Activated T-cell treated with anti-CD3 and anti-CD28 coated beads, Interleukin-2, amount 50 U/mL, for 4 hours (primary cell): ENCODE measurements at regions not wholly inside any gene's neighbourhood (a gene's known extent, or its start where the extent isn't known, plus 50 kb on each side); places are given as distances from the start of the nearest gene placed in this dataset.

Source experiments
- ATAC-seq, 2 donors: fragments of 200-7000 bp; cut with Tn5 transposase; one replicate each; pipeline ENCODE4 v1.10.0; 2021
- DNase-seq: peaks from one replicate; pipeline ENCODE4 v3.0.0-alpha.2; 2020
- H3K27me3 Mint-ChIP-seq: one replicate; pipeline ENCODE4 v1.8.0; 2021; ENCODE audit warnings: low read depth, mixed read lengths
- H3K36me3 Mint-ChIP-seq: one replicate; pipeline ENCODE4 v1.8.0; 2022; ENCODE audit warnings: mixed read lengths; ENCODE audit not compliant: insufficient read depth
- H3K4me1 Mint-ChIP-seq: one replicate; pipeline ENCODE4 v1.8.0; 2021; ENCODE audit warnings: low read depth, mixed read lengths
- H3K4me3 Mint-ChIP-seq: one replicate; pipeline ENCODE4 v1.8.0; 2021; ENCODE audit warnings: mild to moderate bottlenecking, moderate library complexity, mixed read lengths
- H3K9me3 Mint-ChIP-seq: one replicate; pipeline ENCODE4 v1.8.0; 2021; ENCODE audit warnings: mixed read lengths

DNA sequence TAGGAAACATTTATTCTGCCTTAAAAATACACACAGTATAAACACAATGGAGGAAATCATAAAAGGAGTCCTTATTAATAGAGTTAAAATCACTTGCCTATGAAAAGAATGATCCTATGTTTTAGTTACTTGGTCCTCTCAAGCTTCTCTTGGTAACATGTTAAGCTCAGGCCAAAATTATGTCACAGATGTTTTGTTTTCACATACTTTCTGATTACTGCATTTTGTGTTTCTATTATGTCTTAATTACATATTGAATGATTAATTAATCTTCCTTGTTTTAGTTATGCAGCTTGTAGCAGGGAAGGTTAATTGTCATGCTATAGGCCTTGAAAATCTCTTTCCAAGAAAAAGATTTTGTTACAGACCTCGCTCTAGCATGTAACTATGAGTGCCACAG is 406.0 kb downstream of the PLA2G4A start:
- H3K4me3 Mint-ChIP-seq: no peak overlapping the region
- no peaks in the 10 kb centered on the region for H3K4me1 Mint-ChIP-seq
- H3K9me3 Mint-ChIP-seq: peaks cover 4% of the 10 kb centered on the region
- no peaks in the 10 kb centered on the region for H3K36me3 Mint-ChIP-seq
- no peaks in the 10 kb centered on the region for H3K27me3 Mint-ChIP-seq
- DNase-seq (no peak), ATAC-seq (no peak)

DNA sequence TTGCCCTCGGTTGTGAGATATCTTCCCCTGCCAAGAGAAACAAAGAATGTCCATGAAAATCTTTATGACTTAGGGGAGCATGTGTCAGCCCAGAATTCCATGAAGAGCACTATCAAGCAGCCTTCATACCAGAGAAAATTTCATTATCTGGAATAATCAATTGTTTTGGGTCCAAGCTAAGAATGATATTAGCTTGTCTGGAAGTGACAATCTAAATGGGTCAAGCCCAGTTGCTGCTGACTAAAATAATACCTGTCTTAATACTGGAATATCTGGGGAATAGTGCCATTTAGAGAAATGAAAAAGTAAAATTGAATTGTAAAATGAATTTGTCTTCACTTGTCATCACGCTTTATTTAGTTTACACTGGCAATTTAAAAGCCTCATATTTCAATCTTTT is 407.4 kb downstream of the PLA2G4A start:
- ATAC-seq: no peak
- Mint-ChIP-seq H3K27me3 (no peaks in the 10 kb centered on the region), H3K4me1 (no peaks in the 10 kb centered on the region), H3K4me3 (no peak overlapping the region), H3K36me3 (no peaks in the 10 kb centered on the region), H3K9me3 (peaks cover 7% of the 10 kb centered on the region)
- DNase-seq: no peak

DNA sequence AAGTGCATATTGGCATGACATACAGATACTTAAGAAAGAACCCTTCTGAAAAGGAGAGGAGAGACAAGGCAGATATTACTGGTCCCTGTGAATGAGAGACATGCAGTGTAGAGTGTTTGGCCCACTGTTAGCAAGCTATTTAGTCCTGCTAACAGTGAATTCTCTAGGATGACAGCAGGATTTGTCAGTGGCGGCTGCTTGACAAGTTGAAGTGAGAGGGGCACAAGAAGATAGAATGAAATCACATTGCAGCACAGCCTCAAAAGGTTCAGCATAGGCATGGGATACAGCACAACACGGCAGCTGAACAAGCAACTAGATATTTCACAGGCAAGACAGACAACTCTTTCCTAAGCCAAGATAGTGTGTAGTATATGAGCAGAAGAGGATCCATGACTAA is 407.9 kb downstream of the PLA2G4A start:
- DNase-seq: no peak
- H3K9me3 Mint-ChIP-seq: peaks cover 8% of the 10 kb centered on the region
- no peaks in the 10 kb centered on the region for H3K4me1 Mint-ChIP-seq
- H3K36me3 Mint-ChIP-seq: no peaks in the 10 kb centered on the region
- no peak for ATAC-seq
- H3K27me3 Mint-ChIP-seq: no peaks in the 10 kb centered on the region
- H3K4me3 Mint-ChIP-seq: no peak overlapping the region

DNA sequence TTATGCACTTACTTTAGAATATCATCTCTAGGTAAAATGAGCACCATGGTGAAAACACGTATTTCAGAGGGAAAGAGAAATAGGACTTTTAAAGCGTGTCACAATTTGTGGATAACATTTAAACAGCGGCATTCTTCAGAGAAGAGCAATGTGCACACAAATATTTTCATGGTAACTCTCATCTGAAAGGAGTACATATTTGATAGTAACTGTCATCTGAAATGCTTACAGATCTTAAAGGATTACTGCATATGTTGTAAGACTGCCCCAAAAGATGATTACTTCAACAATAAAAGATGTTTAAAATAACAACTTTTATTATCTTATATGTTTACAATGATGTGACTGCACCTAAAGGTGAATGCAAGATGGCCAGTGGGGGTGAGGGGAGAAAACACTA is 408.8 kb downstream of the PLA2G4A start:
- Mint-ChIP-seq H3K4me1 (no peaks in the 10 kb centered on the region), H3K4me3 (no peak overlapping the region), H3K27me3 (no peaks in the 10 kb centered on the region), H3K9me3 (peaks cover 8% of the 10 kb centered on the region), H3K36me3 (no peaks in the 10 kb centered on the region)
- DNase-seq: no peak
- ATAC-seq: no peak

DNA sequence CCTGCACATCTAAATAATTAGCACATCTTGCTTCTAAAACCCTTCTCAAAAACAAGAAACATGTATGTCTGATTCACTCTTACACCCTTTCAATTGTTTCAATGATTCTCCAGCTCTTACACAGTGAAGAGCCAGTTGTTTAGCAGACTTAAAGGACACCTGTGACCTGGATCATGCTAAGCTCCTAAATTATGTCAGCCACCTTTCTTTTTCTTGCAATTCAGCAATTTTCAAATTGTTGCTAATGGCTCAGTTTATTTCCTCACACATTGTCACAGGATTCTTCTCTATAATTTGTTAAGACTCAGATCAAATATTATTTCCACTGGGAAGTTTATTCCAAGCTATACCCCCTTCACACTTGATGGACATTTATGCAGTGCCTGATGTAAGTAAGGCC is 413.2 kb downstream of the PLA2G4A start:
- H3K4me3 Mint-ChIP-seq: no peak overlapping the region
- no peak for DNase-seq
- ATAC-seq: no peak
- H3K4me1 Mint-ChIP-seq: no peaks in the 10 kb centered on the region
- H3K36me3 Mint-ChIP-seq: no peaks in the 10 kb centered on the region
- no peaks in the 10 kb centered on the region for H3K27me3 Mint-ChIP-seq
- H3K9me3 Mint-ChIP-seq: peaks cover 11% of the 10 kb centered on the region

DNA sequence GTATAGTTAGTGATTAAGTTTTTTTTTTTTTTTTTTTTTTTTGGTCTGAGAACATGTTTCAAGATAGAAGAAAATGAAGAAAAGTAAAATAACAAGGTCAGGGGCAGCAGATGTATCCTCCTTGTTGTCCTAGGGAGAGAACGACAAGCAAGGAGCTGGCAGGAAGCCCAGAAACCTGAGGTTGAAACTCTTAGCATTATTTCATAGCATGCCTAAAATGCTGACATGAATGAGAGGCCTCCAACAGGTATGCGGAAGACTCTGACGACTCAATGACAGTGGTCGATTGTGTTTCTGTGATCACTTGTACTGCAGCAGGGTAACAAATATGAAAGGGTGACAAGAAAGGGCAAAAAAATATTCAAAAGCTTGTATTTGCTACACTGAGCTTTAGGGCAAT is 415.9 kb downstream of the PLA2G4A start:
- no peaks in the 10 kb centered on the region for H3K36me3 Mint-ChIP-seq
- no peak for ATAC-seq
- H3K4me3 Mint-ChIP-seq: no peak overlapping the region
- no peaks in the 10 kb centered on the region for H3K27me3 Mint-ChIP-seq
- H3K4me1 Mint-ChIP-seq: no peaks in the 10 kb centered on the region
- no peak for DNase-seq
- H3K9me3 Mint-ChIP-seq: peaks cover 11% of the 10 kb centered on the region

DNA sequence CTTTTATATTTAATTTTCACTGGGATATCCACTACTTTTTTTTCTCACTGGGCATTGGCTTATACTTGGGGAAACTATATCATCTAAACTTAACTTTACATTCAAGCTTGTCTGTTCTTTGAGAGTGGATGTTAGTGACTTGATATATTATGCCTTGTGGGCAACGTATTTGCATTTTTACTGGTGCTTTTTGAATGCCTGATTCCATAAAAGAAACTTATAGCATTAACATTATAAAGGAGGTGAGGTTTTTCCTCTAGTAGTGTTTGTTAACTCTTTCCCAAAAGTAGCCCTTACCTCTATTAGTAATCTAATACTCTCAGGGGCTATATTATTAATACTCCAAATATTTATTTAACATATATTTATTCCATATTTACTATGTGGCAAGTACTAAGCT is 416.5 kb downstream of the PLA2G4A start:
- Mint-ChIP-seq H3K9me3 (peaks cover 11% of the 10 kb centered on the region), H3K4me1 (no peaks in the 10 kb centered on the region), H3K27me3 (no peaks in the 10 kb centered on the region), H3K4me3 (no peak overlapping the region), H3K36me3 (no peaks in the 10 kb centered on the region)
- no peak for ATAC-seq
- DNase-seq: no peak

DNA sequence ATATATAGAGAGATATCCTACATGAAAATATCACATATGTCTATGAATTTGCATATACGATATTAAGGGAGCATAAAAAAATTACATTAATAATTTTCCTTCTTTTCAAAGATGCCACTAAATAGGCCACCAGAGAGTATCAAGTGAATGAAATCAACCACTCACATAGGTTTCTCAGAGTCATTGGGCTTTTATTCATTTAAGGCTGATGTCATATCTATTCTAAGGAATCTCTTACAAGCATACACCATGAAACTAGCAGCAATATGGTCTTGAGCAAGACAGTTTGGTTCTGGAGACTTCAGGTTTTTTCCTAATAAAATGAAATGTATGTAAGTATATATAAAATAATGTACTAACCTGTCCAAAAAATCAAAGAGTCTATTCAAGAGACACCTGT is 420.4 kb downstream of the PLA2G4A start:
- Mint-ChIP-seq H3K36me3 (no peaks in the 10 kb centered on the region), H3K9me3 (peaks cover 7% of the 10 kb centered on the region), H3K4me1 (no peaks in the 10 kb centered on the region), H3K4me3 (no peak overlapping the region), H3K27me3 (no peaks in the 10 kb centered on the region)
- ATAC-seq (no peak), DNase-seq (no peak)

DNA sequence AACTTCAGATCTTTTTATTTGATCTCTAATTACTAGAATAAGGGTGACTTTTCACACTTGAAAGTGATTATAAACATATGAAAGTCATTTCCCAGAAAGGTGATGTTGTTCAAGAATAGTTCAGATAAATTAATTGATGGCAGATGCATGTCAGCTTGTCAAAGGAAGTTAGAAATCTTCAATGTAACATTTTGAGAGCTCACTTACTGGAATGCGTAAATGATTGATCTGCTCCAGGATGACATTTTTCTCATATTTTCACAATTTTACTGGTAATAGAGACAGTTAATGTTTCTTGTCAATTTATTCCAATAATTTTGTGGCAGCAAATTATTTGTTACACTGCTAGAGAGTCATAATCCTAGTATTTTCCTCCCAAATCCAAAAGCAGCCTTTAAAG is 424.2 kb downstream of the PLA2G4A start:
- Mint-ChIP-seq H3K4me1 (no peaks in the 10 kb centered on the region), H3K4me3 (no peak overlapping the region), H3K27me3 (no peaks in the 10 kb centered on the region), H3K9me3 (no peaks in the 10 kb centered on the region), H3K36me3 (no peaks in the 10 kb centered on the region)
- DNase-seq (no peak), ATAC-seq (no peak)

DNA sequence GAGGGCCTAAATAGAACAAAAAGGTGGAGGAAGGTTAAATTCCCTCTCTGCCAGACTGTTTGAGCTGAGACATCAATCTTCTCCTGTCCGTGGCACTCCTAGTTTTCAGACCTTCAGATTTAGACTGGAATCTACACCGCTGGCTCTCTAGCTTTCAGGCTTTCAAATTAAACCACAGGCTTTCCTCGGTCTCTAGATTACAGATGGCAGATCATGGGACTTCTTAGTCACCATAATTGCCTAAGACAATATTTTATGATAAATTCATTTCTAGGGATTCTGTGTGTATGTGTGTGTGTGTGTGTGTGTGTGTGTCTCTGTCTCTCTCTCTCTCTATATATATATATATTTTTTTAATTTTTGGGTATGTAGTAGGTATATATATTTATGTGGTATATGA is 428.7 kb downstream of the PLA2G4A start:
- no peaks in the 10 kb centered on the region for H3K4me1 Mint-ChIP-seq
- H3K27me3 Mint-ChIP-seq: no peaks in the 10 kb centered on the region
- no peak for DNase-seq
- H3K9me3 Mint-ChIP-seq: no peaks in the 10 kb centered on the region
- no peaks in the 10 kb centered on the region for H3K36me3 Mint-ChIP-seq
- H3K4me3 Mint-ChIP-seq: no peak overlapping the region
- ATAC-seq: no peak

DNA sequence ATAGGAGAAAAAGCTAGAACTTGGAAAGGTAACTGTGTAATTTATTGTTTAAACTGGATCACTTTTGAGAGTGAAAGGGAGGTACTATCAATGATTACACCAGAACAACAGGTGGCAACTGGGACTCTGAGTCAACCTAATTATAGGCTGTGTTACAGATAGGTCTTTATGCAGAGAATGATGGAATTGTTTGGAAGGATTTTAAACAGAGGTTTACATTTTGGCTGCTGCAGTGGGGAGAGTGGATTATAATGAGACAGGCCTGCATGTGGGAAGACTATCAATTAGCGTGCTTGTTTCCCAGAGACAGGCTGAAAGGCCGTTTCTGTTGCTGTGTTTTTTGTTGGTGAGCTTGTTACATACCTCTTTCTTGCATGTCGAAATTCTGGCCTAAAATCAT is 432.9 kb downstream of the PLA2G4A start:
- no peaks in the 10 kb centered on the region for H3K4me1 Mint-ChIP-seq
- no peaks in the 10 kb centered on the region for H3K36me3 Mint-ChIP-seq
- ATAC-seq: no peak
- no peak overlapping the region for H3K4me3 Mint-ChIP-seq
- H3K27me3 Mint-ChIP-seq: no peaks in the 10 kb centered on the region
- H3K9me3 Mint-ChIP-seq: no peaks in the 10 kb centered on the region
- no peak for DNase-seq

DNA sequence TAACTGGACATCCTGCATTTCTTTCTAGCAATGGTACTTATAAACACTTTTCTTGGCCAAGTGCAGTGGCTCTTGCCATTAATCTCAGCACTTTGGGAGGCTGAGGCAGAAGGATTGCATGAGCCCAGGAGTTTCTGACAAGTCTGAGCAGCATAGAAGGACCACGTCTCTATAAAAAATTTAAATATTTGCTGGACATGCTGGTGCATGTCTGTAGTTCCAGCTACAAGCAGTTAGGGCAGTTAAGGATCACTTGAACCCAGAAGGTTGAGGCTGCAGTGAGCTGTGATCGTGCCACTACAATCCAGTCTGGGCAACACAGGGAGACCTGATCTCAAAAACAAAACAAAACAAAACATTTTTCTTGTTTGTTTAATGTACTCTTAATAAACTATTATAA is 434.0 kb downstream of the PLA2G4A start:
- Mint-ChIP-seq H3K36me3 (no peaks in the 10 kb centered on the region), H3K4me3 (no peak overlapping the region), H3K27me3 (no peaks in the 10 kb centered on the region), H3K9me3 (no peaks in the 10 kb centered on the region), H3K4me1 (no peaks in the 10 kb centered on the region)
- DNase-seq (no peak), ATAC-seq (no peak)

DNA sequence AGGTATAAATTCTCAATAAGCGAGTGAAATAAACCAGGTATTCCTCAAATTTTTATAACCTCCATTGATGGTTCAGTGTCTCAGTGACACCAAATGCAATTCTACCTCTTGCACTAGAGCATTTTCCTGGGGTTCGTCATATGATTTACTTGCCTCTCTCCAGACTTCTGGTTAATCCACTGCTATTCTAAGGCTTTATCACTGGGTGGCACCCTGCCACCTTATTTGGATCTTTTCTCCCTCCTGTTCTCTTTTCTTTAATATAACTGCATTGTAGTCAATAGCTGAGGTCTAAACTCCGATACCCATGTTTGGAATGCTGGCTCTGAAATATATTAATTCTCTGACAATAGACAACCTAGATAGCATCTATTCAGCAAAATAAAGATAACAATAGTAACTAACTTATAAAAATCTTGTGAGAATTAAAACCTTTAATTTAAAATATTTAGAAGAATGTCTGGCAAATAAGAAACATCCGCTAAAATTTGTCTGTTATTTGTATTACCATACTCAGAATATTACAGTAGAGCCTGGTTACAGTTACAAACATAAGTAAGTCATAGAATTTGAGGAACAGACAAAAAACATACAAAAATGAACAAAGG is 436.4 kb downstream of the PLA2G4A start:
- Mint-ChIP-seq H3K27me3 (no peaks in the 10 kb centered on the region), H3K4me3 (no peak overlapping the region), H3K36me3 (no peaks in the 10 kb centered on the region), H3K9me3 (no peaks in the 10 kb centered on the region), H3K4me1 (no peaks in the 10 kb centered on the region)
- ATAC-seq (no peak), DNase-seq (no peak)

DNA sequence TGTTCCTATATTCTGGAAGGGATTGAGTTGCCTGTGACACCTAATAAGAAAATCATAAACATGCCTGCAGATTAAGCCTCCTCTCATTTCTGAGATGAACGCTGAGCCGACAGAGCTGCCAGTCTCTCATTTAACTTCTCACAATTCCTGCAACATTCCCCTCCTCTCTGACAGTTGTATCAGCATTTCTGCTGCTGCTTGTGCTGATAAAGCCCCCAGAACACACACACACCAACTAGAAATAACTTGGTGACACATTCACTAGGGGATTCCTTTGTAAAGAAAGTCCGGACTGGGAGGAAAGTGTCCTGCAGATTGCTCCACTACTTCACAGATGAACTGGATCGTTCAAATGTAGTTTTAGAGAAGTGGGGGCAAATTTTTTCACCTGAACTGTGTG is 437.3 kb downstream of the PLA2G4A start:
- DNase-seq (no peak), ATAC-seq (no peak)
- Mint-ChIP-seq H3K4me1 (no peaks in the 10 kb centered on the region), H3K4me3 (no peak overlapping the region), H3K36me3 (no peaks in the 10 kb centered on the region), H3K27me3 (no peaks in the 10 kb centered on the region), H3K9me3 (no peaks in the 10 kb centered on the region)

DNA sequence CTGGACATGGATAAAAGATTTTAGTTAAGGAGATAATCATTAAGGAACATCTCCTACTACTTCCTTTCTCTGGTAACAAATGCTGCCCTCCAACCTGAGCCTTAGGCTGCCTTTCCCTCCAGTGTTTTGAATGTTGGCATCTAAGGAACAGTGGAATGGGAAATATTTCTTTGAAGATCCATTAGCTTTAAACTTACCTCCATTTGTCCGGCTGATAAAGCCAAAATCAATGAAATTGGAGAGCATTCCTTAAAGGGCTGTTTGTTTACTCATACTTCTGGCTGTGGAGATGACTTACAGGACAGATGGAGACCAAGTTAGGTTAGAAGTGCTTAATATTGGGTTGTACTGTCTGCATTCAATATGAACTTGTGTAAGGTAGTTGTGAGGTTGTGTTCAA is 439.1 kb downstream of the PLA2G4A start:
- Mint-ChIP-seq H3K27me3 (no peaks in the 10 kb centered on the region), H3K9me3 (no peaks in the 10 kb centered on the region), H3K4me1 (no peaks in the 10 kb centered on the region)

DNA sequence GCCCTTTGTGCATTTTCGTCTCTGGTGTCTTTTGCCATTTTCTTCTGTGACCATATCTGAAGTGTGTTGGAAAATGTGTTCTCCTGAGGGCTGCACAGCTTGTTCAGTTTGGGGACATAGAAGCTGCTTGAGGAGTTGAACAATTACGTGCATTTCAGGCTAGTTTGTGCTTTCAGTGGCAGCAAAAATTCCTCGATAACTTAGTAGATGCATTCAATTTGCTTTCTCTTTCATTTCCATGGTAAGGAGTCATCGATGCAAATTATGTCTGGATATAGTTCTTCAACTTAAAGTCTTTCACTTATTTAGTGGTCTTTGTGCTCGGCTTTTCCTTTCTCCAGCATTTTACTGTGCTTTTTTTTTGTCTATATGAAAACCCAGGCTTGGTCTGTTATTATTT is 441.5 kb downstream of the PLA2G4A start:
- H3K27me3 Mint-ChIP-seq: no peaks in the 10 kb centered on the region
- no peak overlapping the region for H3K4me3 Mint-ChIP-seq
- H3K36me3 Mint-ChIP-seq: no peaks in the 10 kb centered on the region
- H3K9me3 Mint-ChIP-seq: no peaks in the 10 kb centered on the region
- DNase-seq (no peak), ATAC-seq (no peak)
- H3K4me1 Mint-ChIP-seq: peaks cover 2% of the 10 kb centered on the region

More for the DNA sequence above, 439.1 kb downstream of the PLA2G4A start:
- H3K4me3 Mint-ChIP-seq: no peak overlapping the region
- H3K36me3 Mint-ChIP-seq: no peaks in the 10 kb centered on the region
- ATAC-seq (no peak), DNase-seq (no peak)
